GM19397 (cell line): ENCODE measurements at regions not wholly inside any gene's neighbourhood (a gene's known extent, or its start where the extent isn't known, plus 50 kb on each side); places are given as distances from the start of the nearest gene placed in this dataset.

Experiments used
- ATAC-seq: cut with Tn5 transposase; IDR thresholded peaks from one replicate; pipeline ENCODE4 v1.9.1; 2021; ENCODE audit warnings: mild to moderate bottlenecking, moderate library complexity; ENCODE audit not compliant: unreplicated experiment

DNA sequence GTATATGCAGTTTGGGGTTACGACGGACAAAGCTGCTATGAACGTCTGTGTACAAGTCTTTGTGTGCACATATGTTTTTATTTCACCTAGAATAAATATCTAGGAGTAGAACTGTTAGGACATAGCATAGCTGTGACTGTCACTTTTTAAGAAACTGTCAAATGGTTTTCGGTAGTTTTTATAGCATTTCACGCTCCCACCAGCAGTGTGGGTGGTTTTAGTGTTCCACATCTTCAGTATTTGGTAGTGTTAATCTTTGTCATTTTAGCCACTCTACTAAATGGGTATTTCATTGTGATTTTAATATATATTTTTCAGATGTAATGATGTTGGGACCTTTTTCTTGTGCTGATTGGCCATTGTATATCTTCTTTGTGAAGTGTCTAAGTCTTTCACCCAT lies 109.1 kb upstream of the BCAT1 start:
- ATAC-seq: no peak

- ATAC-seq: peak; percentile 23
Measured at GRCh38 chr12:25056486-25057130, 107.7 kb upstream of the BCAT1 start.

DNA sequence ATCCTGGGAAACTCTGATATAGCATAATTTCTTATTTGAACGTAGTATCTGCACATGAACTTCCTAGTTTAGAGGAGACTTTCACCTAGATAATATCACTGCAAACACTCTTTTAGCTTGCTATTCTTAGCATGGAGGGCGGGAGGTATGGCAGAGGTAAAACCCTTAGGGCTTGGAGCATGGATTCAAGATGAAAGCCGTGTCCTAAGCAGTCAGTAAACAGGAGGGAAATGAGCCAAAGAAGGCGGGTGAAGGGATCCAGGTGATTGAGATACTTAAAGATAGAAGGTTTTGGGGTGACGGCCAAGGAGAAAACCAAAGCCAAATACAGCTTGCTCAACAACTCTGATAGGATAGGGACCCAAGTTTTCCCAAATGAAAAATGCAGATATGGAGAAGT lies 107.1 kb upstream of the BCAT1 start:
- no peak for ATAC-seq

DNA sequence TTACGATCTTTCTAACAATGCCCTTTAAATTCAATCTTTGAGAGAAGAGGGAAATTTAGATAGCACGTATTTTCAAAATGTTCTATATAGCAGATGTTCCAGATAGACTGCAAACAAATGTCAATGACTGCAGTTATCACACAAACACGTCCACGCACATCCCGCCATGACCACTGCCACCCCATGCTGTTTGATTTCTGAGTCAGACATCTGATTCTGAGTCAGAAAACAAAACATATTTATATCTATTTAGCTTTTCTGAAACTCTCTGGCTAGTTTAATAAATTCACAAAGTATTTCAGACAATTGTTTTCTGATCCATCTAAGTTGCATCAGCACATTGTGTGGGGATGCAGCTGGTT lies 105.9 kb upstream of the BCAT1 start:
- no peak for ATAC-seq

- ATAC-seq: no peak
Measured at GRCh38 chr12:25054076-25054782, 105.3 kb upstream of the BCAT1 start.

DNA sequence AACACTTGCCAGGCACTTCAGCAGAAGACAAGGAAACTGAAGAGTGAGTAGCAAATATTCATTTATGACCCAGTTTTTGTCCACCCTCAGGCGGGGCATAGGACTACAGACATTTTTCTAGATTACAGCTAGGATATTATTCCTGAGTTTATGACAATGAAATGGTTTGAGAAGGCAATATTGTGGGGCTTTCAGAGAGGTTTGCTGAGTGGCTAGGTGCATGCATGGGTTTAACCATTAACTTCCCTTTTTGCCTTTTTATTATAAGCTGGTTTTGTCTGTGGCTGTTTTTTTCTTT lies 104.0 kb upstream of the BCAT1 start:
- ATAC-seq: no peak

GRCh38 chr12:25052196-25052913 lies 103.5 kb upstream of the BCAT1 start:
- ATAC-seq: peak; percentile 66

GRCh38 chr12:25051656-25052195 lies 102.8 kb upstream of the BCAT1 start:
- peak; percentile 59 for ATAC-seq

DNA sequence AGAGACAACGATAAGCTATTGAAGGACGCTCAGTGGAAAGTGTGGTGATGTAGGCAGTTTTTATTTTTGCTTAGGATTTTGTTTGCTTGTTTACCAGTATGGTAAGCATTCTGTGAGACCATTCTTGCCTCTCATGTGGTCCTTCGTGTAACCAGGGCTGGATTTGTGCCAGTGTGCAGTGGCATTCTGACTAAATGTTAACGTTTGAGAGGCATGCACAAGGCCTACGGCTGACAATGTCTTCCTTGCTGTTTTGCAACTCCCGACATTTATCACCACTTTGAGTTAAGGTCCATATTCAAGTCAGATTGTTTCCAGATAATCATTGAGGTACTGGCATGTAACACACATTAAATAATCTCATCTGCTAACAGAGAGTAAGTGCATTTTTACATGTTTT lies 102.3 kb upstream of the BCAT1 start:
- ATAC-seq: no peak

DNA sequence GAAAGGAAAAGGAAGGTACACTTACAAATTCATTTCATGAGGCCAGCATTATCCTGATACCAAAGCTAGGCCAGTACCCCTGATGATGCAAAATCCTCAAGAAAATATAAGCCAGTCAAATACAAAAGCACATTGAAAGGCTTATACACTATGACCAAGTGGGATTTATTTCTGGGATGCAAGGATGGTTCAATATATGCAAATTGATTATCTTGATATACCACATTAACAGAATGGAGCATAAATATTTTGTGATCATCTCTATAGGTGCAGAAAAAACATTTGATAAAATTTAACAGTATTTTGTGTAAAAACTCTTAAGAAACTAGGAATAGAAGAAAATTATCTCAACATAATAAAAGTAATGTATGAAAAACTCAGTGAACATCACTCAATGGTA lies 97.0 kb upstream of the BCAT1 start:
- ATAC-seq: no peak

- ATAC-seq: no peak
Measured at GRCh38 chr12:25041006-25041741, 92.3 kb upstream of the BCAT1 start.

DNA sequence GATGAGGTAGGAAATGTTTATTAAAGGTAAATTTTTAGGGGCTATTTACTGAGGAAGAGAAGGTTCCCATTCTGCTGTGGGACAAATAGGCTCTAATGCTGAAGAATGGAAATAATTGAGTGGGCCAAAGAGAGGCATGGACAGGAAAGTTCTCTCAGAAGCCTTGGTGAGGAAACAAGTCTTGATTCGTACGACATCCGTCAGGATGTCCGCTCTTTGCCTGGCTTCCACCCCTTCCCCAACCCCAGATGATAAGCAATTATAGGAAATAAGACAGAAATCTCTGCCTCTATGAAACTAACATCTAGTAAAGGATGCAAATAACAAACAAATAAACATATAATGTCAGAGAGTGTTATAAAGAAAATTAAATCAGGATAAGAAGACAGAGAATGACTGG lies 91.7 kb upstream of the BCAT1 start:
- ATAC-seq: no peak

DNA sequence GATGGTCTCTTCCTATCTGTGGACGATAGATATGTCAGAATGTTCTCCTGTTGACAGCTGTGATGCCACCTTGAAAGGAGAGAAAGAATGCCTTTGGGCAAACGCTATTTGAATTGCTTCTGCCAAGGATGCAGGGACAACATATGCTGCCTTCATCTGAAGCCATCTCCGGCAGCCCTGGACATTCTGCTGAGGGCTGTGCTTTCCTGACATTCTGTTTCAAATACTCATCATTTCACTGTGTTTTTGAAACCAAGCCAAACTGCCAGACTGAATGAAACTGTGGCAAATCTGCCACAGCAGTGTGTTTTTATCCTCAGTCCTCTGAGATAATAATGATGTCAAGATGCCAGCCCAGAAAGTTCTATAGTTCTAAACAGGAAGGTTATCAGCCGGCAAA lies 85.8 kb upstream of the BCAT1 start:
- no peak for ATAC-seq

DNA sequence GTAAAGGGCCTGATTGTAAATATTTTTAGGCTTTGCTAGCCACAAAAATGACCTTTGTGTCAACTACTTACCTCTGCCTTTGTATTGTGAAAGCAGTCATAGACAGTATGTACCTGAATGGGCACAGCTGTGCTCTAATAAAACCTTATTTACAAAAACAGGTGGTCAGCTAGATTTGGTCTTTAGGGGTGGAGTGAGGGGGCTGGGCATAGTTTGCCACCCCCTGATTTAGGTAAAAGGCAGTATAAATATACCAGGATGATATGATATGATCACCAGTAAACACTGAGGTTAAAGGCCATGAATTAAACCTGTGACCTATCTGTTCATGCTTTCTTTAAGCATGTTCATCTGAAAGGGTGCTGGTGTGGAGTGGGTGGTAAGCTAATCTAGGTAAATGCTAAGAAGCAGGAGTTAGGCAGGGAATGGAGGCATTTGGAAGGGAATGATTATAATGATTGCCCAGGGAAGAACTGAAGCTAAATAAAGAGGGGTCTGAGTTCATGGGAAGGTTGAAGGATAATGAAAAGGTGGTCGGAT lies 77.1 kb upstream of the BCAT1 start:
- no peak for ATAC-seq

GRCh38 chr12:25025260-25025659 lies 76.4 kb upstream of the BCAT1 start:
- ATAC-seq: no peak

DNA sequence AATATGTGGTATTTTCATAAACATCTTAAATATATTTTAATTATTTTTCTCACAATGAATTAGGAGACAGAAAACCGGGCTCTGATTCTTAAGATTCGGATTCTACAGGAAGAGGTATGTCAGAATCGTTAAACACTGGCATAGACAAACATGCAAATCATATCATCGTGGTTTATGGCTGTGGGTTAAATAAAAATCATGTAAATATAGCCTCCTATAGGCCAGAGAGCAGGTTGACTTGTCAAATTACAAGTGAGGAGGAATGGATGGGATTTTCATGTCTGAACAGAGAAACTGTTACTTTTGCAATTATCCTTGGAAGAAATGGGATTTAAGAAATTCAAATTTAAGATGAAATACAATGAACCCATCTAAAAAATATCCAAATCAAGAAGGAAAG lies 74.9 kb upstream of the BCAT1 start:
- ATAC-seq: peak; percentile 38

GRCh38 chr12:25020621-25021243 lies 71.8 kb upstream of the BCAT1 start:
- peak; percentile 84 for ATAC-seq

DNA sequence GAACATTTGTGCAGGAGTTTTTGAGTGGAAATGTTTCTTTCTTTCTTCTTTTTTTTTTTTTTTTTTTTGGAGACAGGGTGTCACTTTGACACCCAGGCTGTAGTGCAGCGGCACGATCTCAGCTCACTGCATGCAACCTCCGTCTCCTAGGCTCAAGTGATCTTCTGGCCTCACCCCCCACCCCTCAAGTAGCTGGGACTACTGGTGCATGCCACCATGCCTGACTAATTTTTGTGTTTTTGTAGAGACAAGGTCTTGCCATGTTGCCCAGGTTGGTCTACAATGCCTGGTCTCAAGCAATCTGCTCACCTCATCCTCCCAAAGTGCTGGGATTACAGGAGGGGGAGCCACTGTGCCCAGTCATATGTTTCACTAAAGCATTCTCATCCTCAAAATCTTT lies 69.2 kb upstream of the BCAT1 start:
- no peak for ATAC-seq

- ATAC-seq: no peak
Measured at GRCh38 chr12:25017336-25017735, 68.4 kb upstream of the BCAT1 start.

DNA sequence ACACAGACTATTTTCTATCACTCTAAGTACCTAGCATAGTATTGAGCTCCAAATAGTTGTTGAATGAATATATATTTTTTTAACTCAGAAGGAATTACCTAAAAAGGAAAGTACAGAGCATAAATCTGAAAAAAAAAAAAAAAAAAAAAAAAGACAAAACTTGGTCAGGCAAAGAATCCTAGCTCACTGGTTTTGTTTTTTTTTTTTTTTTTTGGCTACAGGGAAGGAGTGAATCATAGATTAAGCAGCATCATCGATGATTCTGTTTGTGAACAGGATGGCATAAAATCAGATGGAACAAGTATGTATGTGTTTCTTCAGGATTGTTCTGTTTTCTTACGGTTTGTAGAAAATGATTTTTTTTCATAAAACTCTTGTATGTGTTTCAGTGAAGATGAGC lies 66.1 kb upstream of the BCAT1 start:
- ATAC-seq: no peak

GRCh38 chr12:25013061-25013460 lies 64.2 kb upstream of the BCAT1 start:
- ATAC-seq: no peak
